ENCODE measurements at regions not wholly inside any gene's neighbourhood (a gene's known extent, or its start where the extent isn't known, plus 50 kb on each side); places are given as distances from the start of the nearest gene placed in this dataset.

DNA sequence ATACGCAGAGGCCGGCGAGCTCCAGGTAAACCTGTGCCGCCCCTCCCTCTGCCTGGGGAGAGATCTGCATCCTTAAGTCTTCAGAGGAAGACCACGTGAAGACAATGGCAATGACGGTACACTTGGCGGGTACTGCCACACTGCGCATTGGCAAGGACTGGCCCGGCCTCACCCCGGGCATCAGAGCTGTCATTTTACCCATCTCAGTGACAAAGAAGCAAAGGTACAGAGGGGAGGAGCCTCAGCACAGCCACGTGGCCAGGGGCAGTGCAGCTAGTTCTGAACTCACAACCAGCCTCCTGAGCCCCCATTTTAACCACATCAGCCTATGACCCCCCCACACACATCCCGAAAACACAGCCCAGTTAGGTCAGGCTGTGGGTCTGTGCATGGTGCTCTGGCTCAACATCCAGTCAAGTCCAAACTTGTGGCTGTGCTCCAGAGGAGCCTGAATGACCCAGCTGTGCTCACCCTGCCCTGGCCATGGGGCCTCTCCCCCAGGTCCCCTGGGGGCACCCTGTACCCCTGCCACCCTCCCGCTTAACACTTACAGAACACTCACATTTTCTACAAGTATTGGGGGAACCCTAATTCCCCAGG, 80.6 kb downstream of the C16orf95 start:
- DNase-seq, result no peak

GRCh38 chr16:87238361-87238715, 78.9 kb downstream of the C16orf95 start:
- no peak for DNase-seq

- DNase-seq, result no peak
Measured at GRCh38 chr16:87239545-87239944, 77.6 kb downstream of the C16orf95 start.

GRCh38 chr16:87240211-87241136, 76.7 kb downstream of the C16orf95 start:
- no peak for DNase-seq

- no peak for DNase-seq
Measured at GRCh38 chr16:87241137-87241771, 75.9 kb downstream of the C16orf95 start.

DNA sequence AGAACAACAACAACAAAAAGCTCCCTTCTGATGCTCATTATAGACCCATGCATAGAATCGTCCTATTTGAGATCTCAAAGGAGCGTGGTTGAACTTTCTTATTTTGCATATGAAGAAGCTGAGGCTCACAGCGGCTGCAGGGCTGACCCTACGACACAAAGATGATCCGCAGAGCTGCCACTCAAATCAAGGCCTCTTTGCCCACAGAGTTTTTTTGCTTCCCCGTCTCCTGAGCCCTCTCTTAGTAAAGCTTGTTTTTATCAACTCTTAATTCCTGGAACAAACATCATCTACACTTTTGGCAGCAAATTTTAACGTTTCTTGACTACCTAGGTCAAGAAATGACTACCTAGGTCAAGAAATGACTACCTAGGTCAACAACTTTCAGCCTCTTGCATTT, 73.7 kb downstream of the C16orf95 start:
- DNase-seq, result no peak

- no peak for DNase-seq
Measured at GRCh38 chr16:87244636-87245197, 72.5 kb downstream of the C16orf95 start.

GRCh38 chr16:87245511-87245910, 71.7 kb downstream of the C16orf95 start:
- no peak for DNase-seq

- DNase-seq, result no peak
Measured at GRCh38 chr16:87246269-87247065, 70.7 kb downstream of the C16orf95 start.

DNA sequence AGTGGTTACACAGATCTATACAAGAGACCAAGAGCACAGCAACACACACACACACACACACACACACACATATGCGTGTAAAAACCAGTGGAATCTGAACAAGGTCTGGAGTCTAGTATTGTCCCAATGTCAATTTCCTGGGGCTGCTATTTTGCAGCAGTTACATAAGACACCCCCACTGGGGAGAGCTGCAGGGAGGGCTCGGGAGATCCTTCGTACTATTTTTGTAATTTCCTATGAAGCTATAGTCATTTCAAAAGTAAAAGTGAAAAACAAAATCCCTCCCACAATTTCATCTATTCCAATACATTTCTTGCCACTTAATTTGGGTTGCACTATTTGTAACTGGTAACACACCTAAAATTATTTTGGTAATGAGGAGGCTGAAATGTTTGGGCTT, 68.5 kb downstream of the C16orf95 start:
- no peak for DNase-seq

DNA sequence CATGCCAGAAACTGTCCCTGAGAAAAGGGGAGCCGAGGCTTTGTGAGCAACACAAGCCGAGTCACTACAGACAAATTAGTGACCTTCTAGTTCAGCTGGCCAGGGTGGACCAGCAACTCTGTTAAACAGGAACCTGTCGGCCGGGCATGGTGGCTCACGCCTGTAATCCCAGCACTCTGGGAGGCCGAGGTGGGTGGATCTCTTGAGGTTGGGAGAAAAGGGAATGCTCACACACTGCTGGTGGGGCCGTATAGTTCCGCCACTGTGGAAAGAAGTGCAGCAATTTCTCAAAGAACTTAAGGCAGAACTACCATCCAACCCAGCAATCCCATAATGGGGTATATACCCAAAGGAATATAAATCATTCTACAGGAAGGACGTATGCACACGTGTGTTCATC, 67.8 kb downstream of the C16orf95 start:
- no peak for DNase-seq

DNA sequence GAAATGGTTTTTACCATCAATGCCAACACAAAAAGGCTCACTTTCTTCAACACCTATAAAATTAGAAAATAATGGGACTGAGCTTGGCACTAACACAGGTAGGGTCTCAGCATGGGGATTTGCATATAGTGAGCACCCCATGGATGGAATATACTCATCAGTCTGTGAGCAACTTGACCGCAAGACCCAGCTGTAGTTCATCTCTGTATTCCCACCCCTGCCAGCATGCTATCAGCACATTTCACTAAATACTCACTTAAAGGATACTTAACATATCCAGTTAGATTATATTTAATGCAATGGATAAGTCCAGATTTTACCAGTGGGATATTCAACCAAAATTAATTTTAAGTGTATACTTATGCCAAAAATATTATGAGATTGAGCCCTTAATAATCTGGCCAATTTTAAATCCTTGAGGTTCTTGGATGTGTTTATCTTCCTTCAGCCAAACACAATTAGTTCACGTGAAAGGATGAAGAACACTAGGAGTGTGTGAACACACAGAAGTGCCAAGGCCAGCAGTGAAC, 66.7 kb downstream of the C16orf95 start:
- no peak for DNase-seq

DNA sequence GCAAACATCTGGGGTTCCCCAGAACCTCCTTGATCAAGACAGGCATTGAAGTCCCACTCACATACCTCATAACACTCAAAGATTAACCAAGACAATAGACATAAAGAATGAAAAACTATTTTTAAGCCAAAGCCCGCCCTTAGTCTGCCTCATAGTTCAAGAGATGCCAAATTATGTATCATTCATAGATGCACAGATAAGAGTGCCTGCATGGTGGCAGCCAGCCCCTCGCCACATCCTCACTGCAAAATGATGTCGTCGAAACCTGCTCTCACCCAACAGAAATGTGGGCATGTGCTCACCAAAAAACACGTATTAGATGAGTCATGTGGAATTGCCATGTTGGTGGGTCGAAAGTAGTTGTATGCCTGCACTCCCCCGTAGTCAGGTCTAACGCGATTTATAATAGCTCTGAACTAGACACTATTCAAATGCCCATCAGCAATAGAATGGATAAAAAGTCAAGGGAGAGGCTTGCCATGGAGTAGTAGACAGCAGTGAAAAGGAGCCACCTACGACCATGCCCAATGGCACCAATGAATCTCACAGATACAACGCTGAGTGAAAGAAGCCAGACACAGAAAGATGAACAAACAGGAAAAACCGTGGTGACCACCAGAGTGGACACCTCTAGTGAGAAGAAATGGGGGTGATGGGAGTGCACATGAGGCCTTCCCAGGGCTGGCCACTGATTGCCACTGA, 64.8 kb downstream of the C16orf95 start:
- no peak for DNase-seq

Data from anterior cingulate cortex (tissue), 58 donors.